Loucy (cell line): ENCODE measurements at regions not wholly inside any gene's neighbourhood (a gene's known extent, or its start where the extent isn't known, plus 50 kb on each side); places are given as distances from the start of the nearest gene placed in this dataset.

Experiments used
- CTCF ChIP-seq: fragments of 200-600 bp; sonication (generic); conservative IDR thresholded peaks from 2 replicates; pipeline ENCODE4 v1.5.1; 2014; ENCODE audit warnings: mild to moderate bottlenecking, antibody characterized with exemption, low read length
- EZH2phosphoT487 ChIP-seq: fragments of 200-600 bp; IDR thresholded peaks from 2 replicates; pipeline ENCODE4 v1.6.1; 2018; ENCODE audit warnings: antibody characterized with exemption, mild to moderate bottlenecking, moderate library complexity, borderline replicate concordance

- TF ChIP-seq CTCF, result no peak
- TF ChIP-seq EZH2phosphoT487, result no peak
Observed at GRCh38 chr18:75678627-75679026, 251.1 kb upstream of the SMIM21 start.
